Lower leg skin (tissue), 3 donors: ENCODE measurements at regions not wholly inside any gene's neighbourhood (a gene's known extent, or its start where the extent isn't known, plus 50 kb on each side); places are given as distances from the start of the nearest gene placed in this dataset.

Experiments used
- POLR2A ChIP-seq, 2 donors: fragments of 450-650 bp; IDR thresholded peaks; one replicate each; pipeline ENCODE4 v1.6.1; 2016 to 2017; ENCODE audit warnings: antibody characterized with exemption in 2 of 2, mild to moderate bottlenecking in 1 of 2, moderate library complexity in 1 of 2
- TF ChIP-seq, protein P1 (sequence below), 3 donors: fragments of 450-650 bp; IDR thresholded peaks; one replicate each; pipeline ENCODE4 v1.5.1; 2016; ENCODE audit warnings: antibody characterized with exemption in 3 of 3, mild to moderate bottlenecking in 3 of 3, moderate library complexity in 2 of 3

DNA sequence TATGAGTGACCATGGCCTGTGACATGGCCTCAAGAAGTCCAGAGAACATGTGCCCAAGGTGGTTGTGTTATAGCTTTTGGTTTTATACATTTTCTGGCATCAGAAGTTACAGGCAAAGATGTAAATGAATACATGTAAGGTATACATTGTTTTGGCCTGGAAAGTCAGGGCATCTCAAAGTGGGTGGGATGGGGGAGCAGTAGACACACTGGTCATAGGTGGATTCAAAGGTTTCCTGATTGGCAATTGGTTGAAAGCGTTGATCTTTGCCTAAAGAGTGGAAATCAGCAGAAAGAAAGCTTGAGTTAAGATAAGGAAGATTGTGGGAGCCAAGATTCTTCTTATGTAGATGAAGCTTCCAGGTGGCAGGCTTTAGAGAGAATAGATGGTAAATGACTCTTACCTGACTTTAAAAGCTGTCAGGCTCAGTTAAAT lies 62.1 kb upstream of the DYNAP start:
- TF ChIP-seq, protein P1, sequence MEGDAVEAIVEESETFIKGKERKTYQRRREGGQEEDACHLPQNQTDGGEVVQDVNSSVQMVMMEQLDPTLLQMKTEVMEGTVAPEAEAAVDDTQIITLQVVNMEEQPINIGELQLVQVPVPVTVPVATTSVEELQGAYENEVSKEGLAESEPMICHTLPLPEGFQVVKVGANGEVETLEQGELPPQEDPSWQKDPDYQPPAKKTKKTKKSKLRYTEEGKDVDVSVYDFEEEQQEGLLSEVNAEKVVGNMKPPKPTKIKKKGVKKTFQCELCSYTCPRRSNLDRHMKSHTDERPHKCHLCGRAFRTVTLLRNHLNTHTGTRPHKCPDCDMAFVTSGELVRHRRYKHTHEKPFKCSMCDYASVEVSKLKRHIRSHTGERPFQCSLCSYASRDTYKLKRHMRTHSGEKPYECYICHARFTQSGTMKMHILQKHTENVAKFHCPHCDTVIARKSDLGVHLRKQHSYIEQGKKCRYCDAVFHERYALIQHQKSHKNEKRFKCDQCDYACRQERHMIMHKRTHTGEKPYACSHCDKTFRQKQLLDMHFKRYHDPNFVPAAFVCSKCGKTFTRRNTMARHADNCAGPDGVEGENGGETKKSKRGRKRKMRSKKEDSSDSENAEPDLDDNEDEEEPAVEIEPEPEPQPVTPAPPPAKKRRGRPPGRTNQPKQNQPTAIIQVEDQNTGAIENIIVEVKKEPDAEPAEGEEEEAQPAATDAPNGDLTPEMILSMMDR (IDR thresholded peaks at IDR 0.05) = no peak
- no peak for TF ChIP-seq POLR2A (IDR thresholded peaks at IDR 0.05)
